ENCODE measurements at regions not wholly inside any gene's neighbourhood (a gene's known extent, or its start where the extent isn't known, plus 50 kb on each side); places are given as distances from the start of the nearest gene placed in this dataset.

DNA sequence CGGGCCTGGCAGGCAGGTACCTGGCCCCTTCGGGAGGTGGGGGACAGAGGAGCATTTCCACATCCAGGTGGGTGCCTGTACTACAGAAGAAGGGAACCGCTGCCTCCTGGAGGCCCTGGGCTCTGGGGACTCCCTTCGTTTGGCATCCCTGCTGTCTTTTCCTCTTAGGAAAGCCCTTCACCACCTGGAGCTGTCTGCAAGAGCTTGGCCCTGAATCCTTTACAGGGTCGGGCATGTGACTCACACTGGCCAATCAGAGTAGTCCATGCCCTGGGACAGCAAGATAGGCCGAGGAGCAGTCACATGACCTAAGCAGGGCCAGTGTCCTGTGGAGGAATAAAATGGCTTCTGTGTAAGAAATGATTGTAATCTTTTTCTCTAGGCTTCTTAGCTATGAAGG is 224.9 kb downstream of the ANKRD60 start:
- DNase-seq (ENCODE audit: low read depth in 3 of 3) = no peak

DNA sequence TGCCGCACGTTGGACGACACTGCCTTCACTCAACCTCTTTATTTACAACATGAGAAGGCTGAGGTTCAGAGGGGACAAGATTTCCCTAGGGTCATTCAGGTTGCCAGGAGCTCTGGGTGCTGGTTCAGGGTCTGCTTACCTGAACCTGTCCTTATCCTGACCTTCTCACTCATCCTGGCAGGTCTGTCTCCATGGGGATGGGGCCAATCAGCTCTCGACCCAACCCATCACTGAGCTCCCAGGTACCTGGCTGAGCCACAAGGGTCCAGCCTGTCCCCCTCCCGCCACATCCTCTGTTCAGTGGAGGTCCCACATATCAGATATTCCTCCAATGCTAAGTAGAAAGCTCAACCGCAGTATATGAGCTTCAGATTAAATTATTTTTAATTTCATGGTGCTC is 225.6 kb downstream of the ANKRD60 start:
- no peak for DNase-seq (ENCODE audit: low read depth in 3 of 3)

DNA sequence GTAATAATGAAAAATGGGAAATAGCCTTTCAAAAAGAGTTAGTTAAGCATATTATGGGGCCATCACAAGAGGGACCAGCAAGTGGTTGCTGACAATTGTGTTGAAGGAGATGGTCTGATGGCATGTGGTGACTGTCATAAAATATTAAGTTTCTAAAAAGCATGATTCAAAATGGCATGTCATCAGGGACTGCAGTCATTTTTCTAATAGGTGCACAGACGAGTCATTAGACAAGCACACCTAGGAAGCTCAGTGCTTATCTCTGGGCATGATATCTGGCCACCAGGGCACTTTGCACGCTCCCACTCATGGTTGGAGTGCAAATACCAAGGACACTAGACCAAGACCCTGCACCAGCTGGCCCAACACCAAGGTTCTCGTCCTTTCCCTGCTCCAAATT is 226.5 kb downstream of the ANKRD60 start:
- DNase-seq (ENCODE audit: low read depth in 3 of 3) = no peak

DNA sequence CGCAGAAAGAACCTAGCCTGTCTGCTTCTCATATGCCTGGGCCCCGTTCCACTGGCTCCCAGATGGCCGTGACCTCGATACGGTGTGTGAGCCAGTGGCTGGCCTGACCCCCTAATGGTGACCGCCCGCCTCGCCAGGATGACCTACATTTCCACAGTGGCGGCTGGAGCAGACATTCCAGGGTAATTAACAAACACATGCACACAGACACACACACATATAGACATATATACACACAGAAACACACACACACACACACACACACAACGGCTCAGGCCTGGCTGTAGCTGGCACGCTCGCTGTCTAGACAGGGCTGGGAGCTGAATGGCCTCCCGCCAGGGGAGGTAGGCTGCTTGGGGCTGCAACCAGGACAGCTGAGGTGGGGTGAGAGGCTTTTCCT is 227.1 kb downstream of the ANKRD60 start:
- no peak for DNase-seq (ENCODE audit: low read depth in 3 of 3)

DNA sequence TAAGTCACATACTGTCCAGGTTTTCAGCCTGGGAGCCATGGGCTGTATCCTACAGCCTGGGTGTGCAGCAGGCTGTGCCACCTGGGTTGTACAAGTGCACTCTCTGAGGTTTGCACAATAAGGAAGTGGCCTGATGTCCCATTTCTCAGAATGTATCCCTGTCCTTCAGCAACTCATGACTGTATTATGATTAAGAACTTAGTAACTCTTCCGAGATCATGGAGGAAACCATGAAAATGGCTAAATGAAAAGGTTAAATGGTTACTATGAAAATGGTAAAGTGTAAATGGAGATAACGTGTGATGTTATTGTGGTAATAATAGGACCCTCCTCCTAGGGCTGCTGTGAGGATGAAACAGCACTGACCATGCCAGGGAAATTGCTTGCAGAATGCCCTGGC is 227.6 kb downstream of the ANKRD60 start:
- no peak for DNase-seq (ENCODE audit: low read depth in 3 of 3)

DNA sequence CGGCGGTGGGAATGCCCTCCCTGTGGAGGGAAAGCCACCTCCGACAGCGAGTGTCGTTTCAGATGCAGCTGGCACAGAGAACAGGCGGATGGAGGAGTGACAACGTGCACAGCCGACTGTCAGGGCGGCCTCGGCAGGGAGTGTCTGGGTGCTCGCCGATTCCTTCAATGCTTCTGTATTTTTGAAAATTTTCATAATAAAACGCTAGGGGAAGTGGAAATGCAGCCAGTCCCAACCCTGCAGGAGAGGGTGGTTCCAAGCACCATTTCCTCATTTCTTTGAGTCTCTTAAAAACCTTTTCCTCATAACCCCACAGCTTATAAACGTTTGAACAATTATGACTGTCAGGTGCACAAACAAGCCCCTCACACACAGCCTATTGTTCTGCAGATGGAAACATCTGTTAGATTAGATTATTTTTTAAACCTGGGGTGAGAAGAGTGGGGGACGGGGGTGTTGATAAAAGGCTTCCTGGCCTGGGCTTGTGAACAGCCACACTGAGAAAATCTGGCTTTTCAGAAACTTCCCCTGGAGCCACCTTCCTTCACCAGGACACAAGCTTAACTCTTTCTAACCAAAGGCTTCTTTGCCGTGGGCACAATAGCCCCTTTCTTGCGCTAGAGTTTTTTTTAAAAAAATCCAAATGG is 228.9 kb downstream of the ANKRD60 start:
- DNase-seq (ENCODE audit: low read depth in 3 of 3) = no peak

DNA sequence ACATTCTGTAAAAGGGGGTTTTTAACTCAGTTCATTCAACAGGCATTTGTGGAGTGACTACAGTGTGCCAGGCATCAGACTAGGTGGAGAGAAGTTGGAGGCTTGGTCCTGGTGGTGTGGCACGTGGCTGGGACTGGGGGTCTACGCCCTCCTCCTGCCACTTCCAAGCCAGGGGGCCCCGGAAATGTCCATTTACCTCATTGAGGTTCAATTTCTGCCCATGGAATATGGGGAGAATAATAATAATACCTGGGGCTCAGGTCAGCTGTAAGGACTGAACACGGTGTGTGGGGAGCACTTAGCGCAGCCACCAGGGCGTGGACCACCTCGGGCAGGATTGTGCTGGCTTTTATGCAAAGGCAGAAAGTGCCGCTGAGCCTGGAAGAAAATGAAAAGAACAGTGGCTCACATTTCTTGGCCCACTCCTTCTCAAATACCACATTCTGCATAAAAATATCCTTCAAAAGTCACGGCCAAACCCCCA is 229.4 kb downstream of the ANKRD60 start:
- no peak for DNase-seq (ENCODE audit: low read depth in 3 of 3)

DNA sequence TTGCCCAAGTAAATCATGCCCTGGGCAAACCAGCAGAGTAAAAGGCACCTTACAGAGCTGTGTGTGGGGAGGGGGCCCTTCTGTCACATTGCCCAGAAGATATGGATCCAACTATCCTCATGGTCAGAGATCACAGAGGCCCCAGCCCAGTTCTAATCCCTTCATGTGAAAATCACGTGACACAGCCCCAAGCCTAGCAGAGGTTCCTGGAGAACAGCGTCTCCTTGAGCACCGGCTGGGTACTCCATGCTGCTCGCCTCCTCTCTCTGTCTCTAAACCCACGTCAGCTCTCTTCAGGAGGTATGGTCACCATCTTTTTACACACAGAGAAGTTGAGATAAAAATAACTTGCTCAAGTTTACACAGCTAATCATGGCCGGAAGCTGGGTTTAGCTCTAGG is 230.2 kb downstream of the ANKRD60 start:
- DNase-seq (ENCODE audit: low read depth in 3 of 3) = no peak

DNA sequence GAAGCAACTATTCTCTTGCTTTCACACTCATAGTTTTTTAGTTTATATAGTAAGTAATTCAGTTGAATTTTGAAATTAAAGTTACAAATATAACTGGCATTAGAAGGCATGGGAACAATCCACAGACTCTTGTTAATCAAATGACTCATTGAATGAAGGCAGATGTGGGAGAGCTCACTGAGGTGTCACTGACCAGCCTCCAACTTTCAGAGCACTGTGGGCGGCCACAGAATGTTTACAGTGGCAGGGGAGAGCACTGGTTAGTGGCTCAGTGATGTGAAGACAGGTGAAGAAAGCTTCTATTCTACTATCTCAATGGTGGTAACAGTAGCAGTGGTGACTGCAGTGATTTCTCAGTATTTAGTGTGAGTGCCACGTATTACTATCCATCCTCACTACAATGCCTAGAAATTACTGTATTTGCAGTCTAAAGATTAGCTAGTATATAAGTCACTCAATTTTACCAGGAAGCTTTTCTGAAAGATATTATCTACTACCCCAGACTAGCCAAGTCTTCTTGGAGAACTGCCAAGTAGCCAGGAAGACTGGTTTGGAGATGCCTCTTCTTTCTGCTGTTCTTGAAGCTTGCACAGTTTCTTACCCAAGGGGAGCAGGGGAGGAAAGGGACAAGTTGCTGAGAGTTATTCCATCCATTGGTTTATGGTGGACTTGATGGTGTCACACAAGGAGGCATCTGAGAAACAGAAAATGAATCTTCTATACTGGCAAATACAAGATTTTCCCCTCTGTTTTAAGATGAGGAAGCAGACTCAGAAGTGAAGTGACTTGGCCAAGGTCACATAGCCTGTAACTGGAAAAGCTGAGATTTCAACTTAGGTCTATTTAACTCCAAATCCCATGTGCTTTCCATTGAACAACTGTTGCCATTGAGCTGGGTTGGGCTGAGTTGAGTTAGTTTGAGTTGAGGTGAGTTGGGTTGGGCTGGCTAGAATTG is 231.2 kb downstream of the ANKRD60 start:
- no peak for DNase-seq (ENCODE audit: low read depth in 3 of 3)

DNA sequence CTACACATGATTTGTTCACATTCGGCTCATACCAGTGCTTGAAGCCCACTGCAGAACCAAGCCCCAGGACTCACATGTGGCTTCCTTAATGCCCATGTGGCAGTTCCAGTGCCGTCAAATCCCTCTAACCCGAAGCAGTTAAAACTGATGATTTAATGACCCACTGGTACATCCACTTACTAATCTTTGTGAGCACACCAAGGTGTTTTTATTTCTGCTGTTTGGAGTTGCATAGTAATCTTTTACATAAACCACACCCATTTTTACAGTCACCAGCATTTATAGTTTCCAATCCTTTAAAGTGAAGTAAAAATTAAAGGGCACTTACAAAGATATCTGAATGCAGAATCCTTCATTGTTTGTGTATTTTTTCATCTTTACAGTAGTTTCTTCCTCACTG is 232.0 kb downstream of the ANKRD60 start:
- DNase-seq (ENCODE audit: low read depth in 3 of 3) = no peak

DNA sequence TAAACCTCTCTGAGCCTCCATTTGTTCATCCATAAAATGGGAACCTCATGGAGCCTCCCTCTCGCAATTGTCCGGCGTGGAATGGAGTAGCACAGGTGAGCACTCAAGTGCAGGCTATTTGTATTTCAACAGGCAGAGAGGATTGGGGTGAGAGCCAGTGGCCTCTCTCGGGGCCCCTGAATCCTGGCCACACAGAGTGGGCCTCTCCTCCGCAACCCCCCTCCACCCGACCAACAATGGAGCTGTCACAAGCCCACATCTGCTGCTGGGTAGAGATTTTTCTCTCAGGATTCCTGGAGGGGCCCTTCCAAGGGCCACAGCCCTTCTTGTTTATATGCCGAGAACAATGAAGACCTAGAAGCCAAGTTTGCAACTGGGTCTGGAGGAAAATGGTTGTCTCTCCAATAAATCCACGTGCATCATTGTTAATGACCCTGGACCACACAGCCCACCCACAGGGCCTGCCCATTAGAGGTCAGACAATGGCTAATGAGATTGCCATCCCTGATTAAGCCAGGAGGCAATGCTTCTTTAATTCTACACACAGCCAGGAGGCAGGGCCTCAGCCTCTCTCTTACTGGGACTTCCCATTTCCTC is 233.0 kb downstream of the ANKRD60 start:
- DNase-seq (ENCODE audit: low read depth in 3 of 3) = no peak

DNA sequence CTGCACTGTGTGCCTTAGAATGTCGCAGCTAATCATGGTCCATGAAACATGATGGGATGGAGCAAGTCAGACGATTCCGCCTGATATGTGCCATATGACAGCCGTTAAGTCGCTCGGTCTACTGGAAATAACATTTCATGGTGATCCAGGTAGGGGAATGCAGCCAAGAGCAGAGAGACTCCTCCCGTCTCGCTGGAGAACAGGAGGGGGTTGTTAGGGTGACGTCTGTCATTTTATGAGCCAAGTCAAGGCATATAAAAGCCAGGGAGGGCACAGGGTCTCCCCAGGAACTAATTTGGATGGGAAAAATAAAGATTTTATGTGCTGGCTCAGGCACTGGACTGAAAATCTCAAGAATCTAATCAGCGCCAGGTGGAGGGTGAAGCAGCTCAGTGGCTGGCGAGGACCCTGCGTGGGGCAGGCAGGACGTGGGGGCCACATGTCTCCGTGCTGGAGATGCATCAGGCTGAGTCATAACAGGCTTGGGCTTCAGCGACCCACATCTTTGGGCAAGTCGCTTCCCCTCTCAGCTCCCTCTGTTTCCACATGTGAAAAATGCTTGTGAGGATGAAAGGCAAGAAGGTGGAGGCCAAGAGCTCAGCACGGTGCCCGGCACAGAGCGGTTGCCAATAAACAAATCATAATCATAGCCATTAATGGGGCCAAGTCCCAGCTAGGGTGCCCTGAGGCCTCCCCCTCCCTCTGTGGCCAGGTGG is 234.6 kb downstream of the ANKRD60 start:
- DNase-seq (ENCODE audit: low read depth in 3 of 3) = no peak

DNA sequence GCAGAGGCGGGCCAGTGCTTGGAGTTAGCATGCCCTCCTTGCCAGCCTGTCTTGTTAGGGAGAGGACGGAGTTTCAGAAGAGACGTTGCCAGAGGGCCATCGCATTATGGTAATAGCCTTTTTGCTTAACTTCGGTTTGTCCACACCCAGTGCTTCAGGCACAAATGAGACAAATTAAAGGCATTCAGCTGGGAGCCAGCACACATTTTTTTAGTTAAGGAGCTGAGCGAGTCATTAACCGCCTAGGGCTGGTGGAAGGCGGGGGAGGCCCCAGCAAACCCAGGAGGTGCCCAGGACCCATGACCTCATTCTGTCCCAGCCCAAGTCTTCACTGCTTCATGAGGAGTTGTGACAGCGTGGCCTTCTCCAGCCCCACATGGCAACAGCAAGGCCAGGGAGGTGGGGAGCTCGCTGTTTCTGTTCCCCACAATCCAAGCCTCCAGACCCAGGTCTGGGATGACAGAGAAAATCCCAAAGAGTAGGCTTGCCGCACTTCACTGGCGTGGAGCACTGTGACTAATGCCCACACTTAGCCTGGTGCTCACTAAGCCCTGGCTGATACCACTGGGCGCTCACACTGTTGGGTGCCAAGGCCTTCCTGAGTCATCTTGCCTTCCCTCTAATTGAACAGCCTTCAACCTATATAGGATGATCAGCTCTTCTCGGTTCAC is 237.1 kb downstream of the ANKRD60 start:
- DNase-seq (ENCODE audit: low read depth in 3 of 3) = no peak

DNA sequence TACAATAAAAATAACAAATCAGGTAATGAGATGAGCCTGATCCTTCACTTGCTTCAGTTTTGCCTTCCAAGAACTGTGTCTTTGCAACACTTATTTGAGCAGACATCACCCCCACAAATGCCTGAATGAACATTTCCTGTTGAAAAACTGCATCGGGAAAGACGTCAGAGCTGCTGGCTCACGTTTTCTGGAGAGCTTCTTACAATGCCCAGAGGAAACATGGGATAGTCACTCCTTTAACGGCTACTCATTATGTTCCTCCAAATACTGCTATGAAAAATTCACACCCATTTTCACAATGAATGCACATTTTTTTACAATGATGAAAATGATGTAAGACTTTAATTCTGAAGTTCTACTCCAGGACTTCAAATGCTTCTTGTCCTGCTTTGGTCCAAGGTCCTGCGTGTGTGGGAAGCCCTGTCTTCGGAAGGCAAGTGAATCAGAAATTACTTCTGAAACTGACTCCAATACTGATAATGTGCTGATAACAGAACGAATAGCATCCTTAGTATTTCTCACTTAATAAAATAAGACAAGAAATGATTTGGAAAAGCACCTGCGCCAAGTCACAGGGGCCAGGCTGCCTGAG is 238.0 kb downstream of the ANKRD60 start:
- DNase-seq (ENCODE audit: low read depth in 3 of 3) = no peak

DNA sequence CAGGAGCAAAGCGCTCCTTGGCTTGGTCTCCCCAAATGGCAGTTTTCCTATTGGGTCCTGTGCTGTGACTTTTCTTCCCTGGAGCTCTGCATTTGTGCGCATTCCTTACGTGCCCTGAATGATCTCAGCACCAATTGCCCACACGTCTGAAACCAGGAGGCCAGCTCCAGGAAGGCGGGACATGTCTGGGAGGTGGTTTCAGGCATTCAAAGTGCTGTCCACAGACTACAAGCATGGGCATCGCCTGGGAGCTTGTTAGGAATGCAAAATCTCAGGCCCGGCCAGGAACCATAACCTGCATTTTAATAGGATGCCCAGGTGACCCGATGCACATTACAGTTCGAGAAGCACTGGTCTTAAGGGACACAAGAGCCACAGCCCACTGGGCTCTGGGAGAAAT is 239.6 kb downstream of the ANKRD60 start:
- no peak for DNase-seq (ENCODE audit: low read depth in 3 of 3)

DNA sequence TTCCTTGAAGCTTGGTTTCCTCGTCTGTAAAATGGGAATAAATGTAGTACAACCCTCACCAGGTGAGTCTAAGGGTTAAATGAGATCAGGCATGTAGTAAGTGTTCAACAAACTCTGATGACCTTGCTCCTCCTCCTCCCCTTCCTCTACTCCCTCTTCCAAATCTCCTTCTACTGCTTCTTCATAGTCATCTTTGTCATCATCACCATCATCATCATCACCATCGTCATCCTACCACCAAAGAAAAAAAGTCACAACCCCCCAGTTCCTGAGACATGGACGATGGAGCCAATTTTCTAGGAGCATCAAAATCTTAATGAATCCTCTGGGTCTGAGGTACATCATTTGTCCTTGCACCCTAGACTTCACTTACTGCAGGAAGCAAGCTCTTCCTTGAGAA is 240.0 kb downstream of the ANKRD60 start:
- no peak for DNase-seq (ENCODE audit: low read depth in 3 of 3)

DNA sequence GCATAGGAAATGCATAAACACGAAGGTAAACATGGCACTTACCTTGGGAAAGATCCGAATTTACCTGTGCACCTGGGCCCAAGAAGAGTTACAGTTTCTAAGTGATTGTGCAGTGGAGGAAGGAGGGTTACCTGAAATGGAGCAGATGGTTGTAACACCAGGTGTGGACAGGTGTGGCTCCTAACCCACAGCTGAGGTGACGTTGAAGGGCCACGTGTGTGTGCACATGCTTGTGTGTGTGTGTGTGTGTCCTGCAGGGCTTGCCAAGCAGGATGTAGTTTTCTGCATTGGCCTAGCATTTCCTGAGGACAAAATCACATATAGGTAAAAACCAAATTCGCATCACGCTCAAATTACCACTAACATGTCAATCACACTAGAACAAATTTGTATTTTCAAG is 240.8 kb downstream of the ANKRD60 start:
- no peak for DNase-seq (ENCODE audit: low read depth in 3 of 3)

DNA sequence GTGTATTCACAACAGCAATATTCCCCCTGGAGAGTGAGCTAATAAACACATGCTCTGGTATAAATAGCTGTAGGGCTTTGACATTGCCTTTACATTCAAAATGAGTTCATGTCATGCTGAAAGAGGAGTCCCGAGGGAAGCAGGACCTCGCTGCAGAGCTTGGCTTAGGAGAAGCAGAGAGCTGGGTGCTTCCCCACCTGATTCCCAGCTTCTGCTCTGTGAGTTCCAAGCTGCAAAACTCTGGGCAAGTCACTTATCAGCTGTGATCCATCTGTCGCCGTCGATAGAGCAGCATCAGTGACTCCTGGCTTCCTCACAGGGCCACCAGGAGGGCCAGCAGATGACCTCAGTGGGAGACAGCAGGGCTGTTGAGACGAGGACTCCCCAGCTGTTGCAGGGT is 241.8 kb downstream of the ANKRD60 start:
- DNase-seq (ENCODE audit: low read depth in 3 of 3) = no peak

DNA sequence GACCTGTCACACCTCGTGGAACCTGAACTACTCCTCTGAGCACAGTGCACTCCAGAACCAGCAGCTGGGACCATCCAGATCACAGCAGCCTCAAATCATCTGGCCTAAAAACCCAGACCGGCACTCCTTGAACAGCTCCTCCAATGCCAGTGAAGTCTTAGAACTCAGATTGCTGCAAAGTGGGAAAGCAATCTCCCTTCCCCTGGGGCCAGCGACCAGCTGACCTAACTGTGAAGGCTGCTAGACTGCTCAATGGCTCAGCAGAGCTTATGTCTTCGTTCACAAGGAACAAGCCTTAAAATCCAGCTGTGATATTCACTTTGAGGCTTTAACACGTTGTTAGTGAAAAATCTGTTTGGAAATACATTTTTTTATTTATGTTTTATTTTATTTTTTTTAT is 243.2 kb downstream of the ANKRD60 start:
- no peak for DNase-seq (ENCODE audit: low read depth in 3 of 3)

DNA sequence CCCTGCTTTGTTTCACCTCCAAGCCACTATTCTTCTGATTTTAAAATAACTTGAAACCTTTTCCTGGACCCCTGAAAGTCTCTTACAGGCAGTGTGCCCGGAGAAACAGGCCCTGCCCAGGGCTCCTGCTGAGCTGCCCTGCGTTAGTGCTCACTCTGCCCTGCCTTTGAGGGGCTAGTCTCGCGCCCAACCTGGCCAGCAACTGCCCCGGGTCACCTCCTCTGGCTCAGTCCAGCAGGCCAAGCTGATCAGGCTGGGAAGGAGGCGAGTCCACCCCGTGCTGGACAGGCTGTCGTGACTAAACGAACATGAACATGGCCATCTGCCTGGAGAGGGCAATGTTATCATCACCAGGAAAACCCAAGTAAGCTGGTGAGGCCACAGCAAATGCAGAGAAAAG is 245.4 kb downstream of the ANKRD60 start:
- no peak for DNase-seq (ENCODE audit: low read depth in 3 of 3)

DNA sequence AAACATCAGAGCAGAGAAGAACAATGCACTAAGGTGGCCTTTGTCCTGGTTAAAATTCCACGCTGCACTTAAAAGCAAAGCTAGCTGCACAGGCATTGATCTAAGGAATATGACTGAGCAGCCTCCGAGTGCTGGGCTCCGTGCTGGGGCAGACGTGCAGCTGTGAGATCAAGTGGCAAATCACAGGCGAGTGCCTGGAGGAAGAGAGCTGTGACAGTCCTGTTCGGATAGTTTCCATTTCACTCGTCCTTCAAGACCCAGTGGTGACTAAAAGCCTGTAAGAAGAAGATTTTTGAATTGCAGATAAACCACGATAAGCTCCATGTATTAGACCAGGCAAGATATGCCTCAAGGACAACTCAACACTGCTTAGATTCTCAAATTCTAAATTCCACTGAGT is 247.9 kb downstream of the ANKRD60 start:
- no peak for DNase-seq (ENCODE audit: low read depth in 3 of 3)

All from stimulated activated CD4-positive, alpha-beta T cell treated with anti-CD3 and anti-CD28 coated beads, TNF-alpha, amount 100 ng/mL, for 24 hours (primary cell).